IPS-20b (cell line): ENCODE measurements at regions not wholly inside any gene's neighbourhood (a gene's known extent, or its start where the extent isn't known, plus 50 kb on each side); places are given as distances from the start of the nearest gene placed in this dataset.
"Not testable (repeated sequence)": the region's sequence is repeated elsewhere in the genome, so short reads cannot be mapped to it uniquely, and the experiment has no call there.

Experiments
- H3K27ac ChIP-seq: one replicate; pipeline ENCODE4 v1.5.1; 2013; ENCODE audit warnings: low read length
- H3K27me3 ChIP-seq: 2 replicates; pipeline ENCODE4 v1.6.1; 2013; ENCODE audit warnings: mild to moderate bottlenecking, low read length, inconsistent platforms; ENCODE audit not compliant: insufficient read depth
- H3K36me3 ChIP-seq: 2 replicates; pipeline ENCODE4 v1.6.1; 2013; ENCODE audit warnings: low read depth, mild to moderate bottlenecking, inconsistent platforms, low read length, moderate library complexity; ENCODE audit not compliant: insufficient read depth
- H3K4me1 ChIP-seq: 2 replicates; pipeline ENCODE4 v1.6.1; 2013; ENCODE audit warnings: mild to moderate bottlenecking, control low read depth, inconsistent platforms, low read length, moderate library complexity; ENCODE audit not compliant: insufficient read depth
- H3K4me3 ChIP-seq: 2 replicates; pipeline ENCODE4 v1.5.1; 2013; ENCODE audit warnings: mild to moderate bottlenecking, low read length, inconsistent platforms
- H3K9ac ChIP-seq: 2 replicates; pipeline ENCODE4 v1.6.1; 2013; ENCODE audit warnings: low read depth, mild to moderate bottlenecking, inconsistent platforms, low read length, moderate library complexity
- H3K9me3 ChIP-seq: 2 replicates; pipeline ENCODE4 v1.6.1; 2013; ENCODE audit warnings: mild to moderate bottlenecking, low read depth, low read length, inconsistent platforms; ENCODE audit not compliant: insufficient read depth

DNA sequence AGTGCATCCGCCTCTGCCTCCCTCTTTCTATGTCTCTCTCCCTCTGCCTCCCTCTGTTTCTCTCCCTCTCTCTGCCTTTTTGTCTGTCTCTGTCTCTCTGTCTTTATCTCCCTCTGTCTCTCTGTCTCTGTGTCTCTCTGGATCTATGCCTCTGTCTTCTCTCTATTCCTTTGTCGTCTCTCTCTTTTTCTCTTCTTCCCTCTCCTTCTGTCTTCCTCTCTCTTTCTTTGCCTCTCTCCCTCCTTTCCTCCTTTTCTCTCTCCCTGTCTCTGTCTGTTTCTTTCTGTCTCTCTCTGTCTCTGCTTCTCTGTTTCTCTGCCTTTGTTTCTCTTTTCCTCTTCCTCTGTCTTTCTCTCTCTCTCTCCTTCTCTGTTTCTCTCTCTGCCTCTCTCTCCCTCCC is 678.8 kb upstream of the NRP1 start:
- H3K36me3 ChIP-seq: no peaks in the 10 kb centered on the region
- H3K9me3 ChIP-seq: no peaks in the 10 kb centered on the region; the same call in 1 of the 2 replicates
- no peaks in the 10 kb centered on the region for H3K27me3 ChIP-seq
- H3K4me1 ChIP-seq: no peaks in the 10 kb centered on the region
- no peak overlapping the region for H3K9ac ChIP-seq
- no peak overlapping the region for H3K4me3 ChIP-seq
- H3K27ac ChIP-seq: no peak overlapping the region

DNA sequence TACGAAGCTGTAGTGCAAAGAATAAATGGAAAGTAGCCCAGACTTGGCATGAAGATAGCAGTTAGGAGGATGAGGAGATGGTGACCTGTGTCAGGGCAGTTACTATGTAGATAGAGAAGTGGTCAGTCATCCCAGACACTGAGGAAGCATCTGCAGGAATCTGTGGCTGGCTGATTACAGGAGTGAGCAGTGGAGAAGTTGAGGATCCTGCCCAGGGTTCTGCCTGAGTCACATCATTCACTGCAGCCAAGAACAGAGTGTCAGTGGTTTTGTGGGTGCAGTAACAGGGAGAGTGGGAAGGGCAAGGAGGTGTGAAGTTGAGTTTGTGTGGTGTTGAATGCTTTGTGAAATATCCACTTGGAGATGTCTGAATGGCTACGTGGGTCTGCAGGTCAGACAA is 676.4 kb upstream of the NRP1 start:
- no peaks in the 10 kb centered on the region for H3K36me3 ChIP-seq
- no peak overlapping the region for H3K4me3 ChIP-seq
- H3K27ac ChIP-seq: no peak overlapping the region
- no peaks in the 10 kb centered on the region for H3K4me1 ChIP-seq
- H3K9me3 ChIP-seq: no peaks in the 10 kb centered on the region; the same call in 1 of the 2 replicates
- H3K9ac ChIP-seq: no peak overlapping the region
- H3K27me3 ChIP-seq: no peaks in the 10 kb centered on the region

DNA sequence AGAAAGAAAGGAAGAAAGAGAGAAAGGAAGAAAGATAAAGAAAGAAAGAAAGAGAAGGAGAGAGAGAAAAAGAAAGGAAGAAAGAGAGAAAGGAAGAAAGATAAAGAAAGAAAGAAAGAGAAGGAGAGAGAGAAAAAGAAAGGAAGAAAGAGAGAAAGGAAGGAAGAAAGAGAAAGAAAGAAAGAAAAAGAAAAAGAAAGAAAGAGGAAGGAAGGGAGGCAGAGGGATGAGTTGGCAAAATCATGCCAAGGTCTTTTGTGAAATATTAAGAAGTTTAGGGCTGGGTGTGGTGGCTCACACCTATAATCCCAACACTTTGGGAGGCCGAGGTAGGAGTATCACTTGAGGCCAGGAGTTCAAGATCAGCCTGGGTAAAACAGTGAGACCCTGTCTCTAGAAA is 675.8 kb upstream of the NRP1 start:
- H3K4me1 ChIP-seq, H3K9ac ChIP-seq, H3K36me3 ChIP-seq, H3K4me3 ChIP-seq, H3K27ac ChIP-seq, H3K27me3 ChIP-seq, H3K9me3 ChIP-seq: not testable (repeated sequence)

GRCh38 chr10:34008656-34009055 is 674.2 kb upstream of the NRP1 start:
- no peaks in the 10 kb centered on the region for H3K36me3 ChIP-seq

DNA sequence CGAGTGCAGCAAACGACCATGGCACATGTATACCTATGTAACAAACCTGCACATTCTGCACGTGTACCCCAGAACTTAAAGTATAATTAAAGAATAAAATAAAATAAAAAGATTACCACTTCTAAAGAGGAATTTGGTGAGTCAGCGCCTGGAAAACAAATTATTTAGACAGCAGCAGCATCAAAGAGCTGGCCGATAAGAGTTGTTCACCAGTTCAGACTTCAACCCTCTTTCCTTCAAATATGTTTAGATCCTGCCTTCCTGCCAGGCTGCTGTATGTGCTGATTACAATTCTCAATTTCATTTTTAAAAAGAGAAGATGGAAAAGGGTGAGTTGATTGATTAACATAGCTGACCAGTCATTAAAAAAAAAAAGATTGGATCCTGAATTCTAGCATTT is 672.0 kb upstream of the NRP1 start:
- no peak overlapping the region for H3K9ac ChIP-seq
- no peaks in the 10 kb centered on the region for H3K36me3 ChIP-seq
- H3K27ac ChIP-seq: no peak overlapping the region
- H3K4me3 ChIP-seq: no peak overlapping the region
- no peaks in the 10 kb centered on the region for H3K4me1 ChIP-seq
- no peaks in the 10 kb centered on the region for H3K27me3 ChIP-seq
- no peaks in the 10 kb centered on the region for H3K9me3 ChIP-seq

More at GRCh38 chr10:34008656-34009055, 674.2 kb upstream of the NRP1 start:
- Histone ChIP-seq H3K9ac (no peak overlapping the region), H3K9me3 (no peaks in the 10 kb centered on the region; the same call in 1 of the 2 replicates), H3K27me3 (no peaks in the 10 kb centered on the region), H3K27ac (no peak overlapping the region), H3K4me3 (no peak overlapping the region), H3K4me1 (no peaks in the 10 kb centered on the region)

GRCh38 chr10:34003561-34003960 is 669.1 kb upstream of the NRP1 start:
- H3K27me3 ChIP-seq: no peaks in the 10 kb centered on the region
- no peak overlapping the region for H3K4me3 ChIP-seq
- no peaks in the 10 kb centered on the region for H3K36me3 ChIP-seq
- no peak overlapping the region for H3K9ac ChIP-seq
- H3K9me3 ChIP-seq: no peaks in the 10 kb centered on the region
- H3K4me1 ChIP-seq: no peaks in the 10 kb centered on the region
- no peak overlapping the region for H3K27ac ChIP-seq

DNA sequence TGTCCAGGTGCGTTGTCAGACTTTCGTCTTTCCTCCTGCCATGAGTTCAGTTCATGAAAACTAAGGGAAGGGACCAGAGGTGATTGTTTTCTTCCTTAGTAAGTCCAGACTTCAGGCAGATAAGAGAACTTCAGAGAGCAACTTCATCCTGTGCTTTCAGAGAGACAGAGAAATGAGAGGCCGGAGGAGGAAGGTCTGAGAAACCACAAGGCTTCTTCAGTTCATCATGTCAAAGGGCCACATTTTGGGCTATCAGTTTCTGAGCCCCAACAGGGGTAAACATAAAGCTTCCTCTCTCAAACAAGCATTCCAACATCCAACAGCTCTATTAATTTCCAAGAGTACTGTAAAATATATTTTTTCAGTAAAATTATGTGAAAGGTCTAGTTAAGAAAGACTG is 668.4 kb upstream of the NRP1 start:
- H3K27ac ChIP-seq: no peak overlapping the region
- no peaks in the 10 kb centered on the region for H3K36me3 ChIP-seq
- H3K27me3 ChIP-seq: no peaks in the 10 kb centered on the region
- no peak overlapping the region for H3K4me3 ChIP-seq
- H3K9me3 ChIP-seq: no peaks in the 10 kb centered on the region
- no peak overlapping the region for H3K9ac ChIP-seq
- no peaks in the 10 kb centered on the region for H3K4me1 ChIP-seq

GRCh38 chr10:34001831-34002230 is 667.4 kb upstream of the NRP1 start:
- Histone ChIP-seq H3K9ac (no peak overlapping the region), H3K36me3 (no peaks in the 10 kb centered on the region), H3K4me1 (no peaks in the 10 kb centered on the region), H3K27me3 (no peaks in the 10 kb centered on the region), H3K9me3 (no peaks in the 10 kb centered on the region), H3K27ac (no peak overlapping the region), H3K4me3 (no peak overlapping the region)

DNA sequence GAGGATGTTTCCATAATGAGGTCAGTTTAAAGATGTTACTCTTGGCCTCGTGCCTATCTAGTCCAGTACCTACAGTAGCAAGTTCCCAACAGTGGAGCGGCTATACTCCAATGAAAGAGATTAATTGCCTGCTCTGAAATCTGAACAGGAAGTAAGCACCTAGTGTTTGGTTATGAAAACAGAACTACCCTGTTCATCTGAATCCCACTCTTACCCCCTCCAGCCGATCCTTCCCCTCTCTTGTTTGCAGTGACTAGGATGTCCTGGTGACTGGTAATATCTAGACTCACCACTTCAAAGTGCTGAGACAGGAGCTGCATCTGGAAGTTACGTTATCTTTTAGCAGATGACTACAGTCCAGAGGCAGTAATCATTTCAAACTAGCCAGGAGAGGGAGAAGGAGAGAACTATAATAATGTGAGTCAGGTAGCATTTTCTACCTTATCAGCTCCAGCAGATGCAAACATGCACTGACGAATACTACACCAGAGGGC is 666.7 kb upstream of the NRP1 start:
- no peak overlapping the region for H3K9ac ChIP-seq
- H3K27ac ChIP-seq: no peak overlapping the region
- H3K27me3 ChIP-seq: no peaks in the 10 kb centered on the region
- no peaks in the 10 kb centered on the region for H3K9me3 ChIP-seq
- no peak overlapping the region for H3K4me3 ChIP-seq
- no peaks in the 10 kb centered on the region for H3K36me3 ChIP-seq
- H3K4me1 ChIP-seq: no peaks in the 10 kb centered on the region

DNA sequence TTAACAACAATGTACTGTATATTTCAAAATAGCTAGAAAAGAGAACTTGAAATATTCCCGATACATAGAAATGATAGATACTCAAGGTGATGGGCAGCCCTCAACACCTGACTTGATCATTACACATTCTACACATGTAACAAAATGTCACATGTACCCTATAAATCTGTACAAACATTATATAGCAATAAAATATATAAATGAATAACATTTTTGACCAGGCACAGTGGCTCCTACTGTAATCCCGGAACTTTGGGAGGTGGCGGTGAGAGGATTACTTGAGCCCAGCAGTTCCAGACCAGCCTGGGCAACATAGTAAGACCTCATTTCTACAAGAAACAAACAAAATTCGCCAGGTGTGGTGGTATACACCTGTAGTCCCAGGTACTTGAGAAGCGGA is 659.5 kb upstream of the NRP1 start:
- Histone ChIP-seq H3K4me1 (peaks cover 2% of the 10 kb centered on the region; the same call in 1 of the 2 replicates), H3K27ac (no peak overlapping the region), H3K9me3 (no peaks in the 10 kb centered on the region), H3K9ac (no peak overlapping the region), H3K27me3 (no peaks in the 10 kb centered on the region), H3K36me3 (no peaks in the 10 kb centered on the region), H3K4me3 (no peak overlapping the region)

- Histone ChIP-seq H3K9ac (no peak overlapping the region), H3K4me1 (peaks cover 2% of the 10 kb centered on the region; the same call in 1 of the 2 replicates), H3K27me3 (no peaks in the 10 kb centered on the region), H3K9me3 (no peaks in the 10 kb centered on the region), H3K4me3 (no peak overlapping the region), H3K36me3 (no peaks in the 10 kb centered on the region), H3K27ac (no peak overlapping the region)
Observed at GRCh38 chr10:33991924-33992323, 657.5 kb upstream of the NRP1 start.

- no peaks in the 10 kb centered on the region for H3K4me1 ChIP-seq
- no peak overlapping the region for H3K4me3 ChIP-seq
- H3K27ac ChIP-seq: no peak overlapping the region
- H3K9me3 ChIP-seq: no peaks in the 10 kb centered on the region
- H3K36me3 ChIP-seq: no peaks in the 10 kb centered on the region
- no peaks in the 10 kb centered on the region for H3K27me3 ChIP-seq
- no peak overlapping the region for H3K9ac ChIP-seq
Observed at GRCh38 chr10:33986515-33986914, 652.0 kb upstream of the NRP1 start.

DNA sequence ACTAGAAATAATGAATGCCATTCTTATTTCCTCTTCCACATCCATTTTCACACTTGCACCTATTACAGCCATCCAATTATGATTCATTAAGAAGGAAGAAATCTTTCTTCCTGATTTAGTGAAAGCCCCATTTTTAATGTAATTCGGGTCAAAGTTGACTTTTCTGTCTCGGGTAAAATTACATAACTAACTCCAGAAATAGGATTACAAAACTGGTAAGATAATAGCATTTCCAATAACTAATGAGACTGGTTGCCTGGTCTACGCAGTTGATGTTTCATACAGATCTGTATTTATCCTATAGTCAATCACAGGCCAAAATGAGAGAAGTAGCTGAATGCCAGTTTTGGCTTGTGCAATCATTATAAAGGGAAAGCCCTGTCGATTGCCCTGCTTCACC is 651.5 kb upstream of the NRP1 start:
- no peaks in the 10 kb centered on the region for H3K36me3 ChIP-seq
- H3K27me3 ChIP-seq: no peaks in the 10 kb centered on the region
- H3K9ac ChIP-seq: no peak overlapping the region
- no peak overlapping the region for H3K27ac ChIP-seq
- H3K4me1 ChIP-seq: no peaks in the 10 kb centered on the region
- H3K4me3 ChIP-seq: no peak overlapping the region
- H3K9me3 ChIP-seq: no peaks in the 10 kb centered on the region
